ENCODE measurements at regions not wholly inside any gene's neighbourhood (a gene's known extent, or its start where the extent isn't known, plus 50 kb on each side); places are given as distances from the start of the nearest gene placed in this dataset.

GRCh38 chr11:109241988-109242536 lies 179.9 kb upstream of the C11orf87 start:
- DNase-seq: no peak
- intact Hi-C loops (cut with DNase I): no loop called here

GRCh38 chr11:109247071-109247470 lies 174.9 kb upstream of the C11orf87 start:
- intact Hi-C loops (cut with DNase I): no loop called here

GRCh38 chr11:109249597-109249996 lies 172.4 kb upstream of the C11orf87 start:
- intact Hi-C loops (cut with DNase I): no loop called here
- no peak for DNase-seq

More at GRCh38 chr11:109247071-109247470, 174.9 kb upstream of the C11orf87 start:
- no peak for DNase-seq

GRCh38 chr11:109251230-109251629 lies 170.8 kb upstream of the C11orf87 start:
- DNase-seq: no peak
- intact Hi-C loops (cut with DNase I): no loop called here

GRCh38 chr11:109264128-109264527 lies 157.9 kb upstream of the C11orf87 start:
- DNase-seq: no peak
- intact Hi-C loops (cut with DNase I): no loop called here

- intact Hi-C loops (cut with DNase I): no loop called here
- DNase-seq: no peak
Observed at GRCh38 chr11:109267293-109268095, 154.5 kb upstream of the C11orf87 start.

- intact Hi-C loops (cut with DNase I): no loop called here
- DNase-seq: no peak
Observed at GRCh38 chr11:109275931-109276330, 146.1 kb upstream of the C11orf87 start.

GRCh38 chr11:109285465-109285864 lies 136.5 kb upstream of the C11orf87 start:
- intact Hi-C loops (cut with DNase I): no loop called here
- no peak for DNase-seq

- intact Hi-C loops (cut with DNase I): no loop called here
- DNase-seq: no peak
Observed at GRCh38 chr11:109291553-109291952, 130.4 kb upstream of the C11orf87 start.

- intact Hi-C loops (cut with DNase I): no loop called here
- no peak for DNase-seq
Observed at GRCh38 chr11:109298865-109299264, 123.1 kb upstream of the C11orf87 start.

GRCh38 chr11:109300211-109300610 lies 121.8 kb upstream of the C11orf87 start:
- intact Hi-C loops (cut with DNase I): no loop called here
- DNase-seq: no peak

- DNase-seq: no peak
- intact Hi-C loops (cut with DNase I): no loop called here
Observed at GRCh38 chr11:109302591-109303334, 119.2 kb upstream of the C11orf87 start.

GRCh38 chr11:109303342-109303741 lies 118.6 kb upstream of the C11orf87 start:
- intact Hi-C loops (cut with DNase I): no loop called here
- DNase-seq: no peak

GRCh38 chr11:109304159-109304558 lies 117.8 kb upstream of the C11orf87 start:
- DNase-seq: no peak
- intact Hi-C loops (cut with DNase I): no loop called here

- peak in 1 of 10 donors; percentile 63 for DNase-seq
- intact Hi-C loops (cut with DNase I): no loop called here
Observed at GRCh38 chr11:109305009-109305408, 117.0 kb upstream of the C11orf87 start.

GRCh38 chr11:109306322-109306721 lies 115.7 kb upstream of the C11orf87 start:
- no peak for DNase-seq
- intact Hi-C loops (cut with DNase I): no loop called here

GRCh38 chr11:109307366-109307765 lies 114.6 kb upstream of the C11orf87 start:
- intact Hi-C loops (cut with DNase I): no loop called here
- DNase-seq: no peak

- intact Hi-C loops (cut with DNase I): no loop called here
- DNase-seq: no peak
Observed at GRCh38 chr11:109308551-109308950, 113.4 kb upstream of the C11orf87 start.

GRCh38 chr11:109309153-109309552 lies 112.8 kb upstream of the C11orf87 start:
- intact Hi-C loops (cut with DNase I): no loop called here
- DNase-seq: no peak

- intact Hi-C loops (cut with DNase I): no loop called here
- DNase-seq: no peak
Observed at GRCh38 chr11:109317726-109318125, 104.3 kb upstream of the C11orf87 start.

GRCh38 chr11:109320595-109320994 lies 101.4 kb upstream of the C11orf87 start:
- intact Hi-C loops (cut with DNase I): no loop called here

GRCh38 chr11:109326781-109327180 lies 95.2 kb upstream of the C11orf87 start:
- intact Hi-C loops (cut with DNase I): no loop called here
- no peak for DNase-seq

More at GRCh38 chr11:109320595-109320994, 101.4 kb upstream of the C11orf87 start:
- DNase-seq: no peak

Measured in posterior cingulate gyrus (tissue), 11 donors.